PC-9 (cell line): ENCODE measurements at regions not wholly inside any gene's neighbourhood (a gene's known extent, or its start where the extent isn't known, plus 50 kb on each side); places are given as distances from the start of the nearest gene placed in this dataset.

Experiments used
- BruUV-seq: library from RNA; stranded (reverse); fragments of 400-500 nt; replicated peaks from 2 replicates; lab custom pipeline; 2021; lab: Mats Ljungman, UMichigan
- CTCF ChIA-PET: fragments of 300-600 bp; sonication (Branson Sonifier 250); formaldehyde crosslinking; loops from one replicate; lab custom pipeline; 2022; ENCODE audit warnings: antibody characterized with exemption; lab: Charles Lee
- POLR2A ChIA-PET: fragments of 300-600 bp; sonication (Branson Sonifier 250); formaldehyde crosslinking; loops from one replicate; lab custom pipeline; 2022; ENCODE audit warnings: antibody characterized with exemption; ENCODE audit not compliant: unreplicated experiment; lab: Charles Lee
- DNase-seq, 2 experiments: peaks; one replicate each; pipeline versions ENCODE4 v3.0.0 to v3.0.0-alpha.2; 2015 to 2022; ENCODE audit warnings: mixed read lengths in 1 of 2
- H2AFZ ChIP-seq: fragments of 200-600 bp; sonication (generic); 2 replicates; pipeline ENCODE4 v1.8.1; 2017; ENCODE audit warnings: antibody characterized with exemption
- H3F3A ChIP-seq: fragments of 200-600 bp; sonication (generic); 2 replicates; pipeline ENCODE4 v1.8.1; 2017; ENCODE audit warnings: antibody characterized with exemption, mild to moderate bottlenecking, low read depth; ENCODE audit not compliant: insufficient read depth
- H3K27ac ChIP-seq: fragments of 200-600 bp; sonication (generic); 2 replicates; pipeline ENCODE4 v1.6.1; 2016; ENCODE audit warnings: mixed run types
- H3K27me3 ChIP-seq: fragments of 200-600 bp; sonication (generic); 2 replicates; pipeline ENCODE4 v1.6.1; 2016; ENCODE audit warnings: low read depth, mixed run types; ENCODE audit not compliant: insufficient read depth
- H3K36me3 ChIP-seq: fragments of 200-600 bp; sonication (generic); 2 replicates; pipeline ENCODE4 v1.6.1; 2016; ENCODE audit warnings: low read depth, mixed run types
- H3K4me1 ChIP-seq: fragments of 200-600 bp; sonication (generic); replicated peaks from 2 replicates; pipeline ENCODE4 v1.6.1; 2016; ENCODE audit warnings: mixed run types; ENCODE audit not compliant: insufficient read depth
- H3K4me2 ChIP-seq: fragments of 200-600 bp; sonication (generic); 2 replicates; pipeline ENCODE4 v1.6.1; 2017; ENCODE audit warnings: mixed run types
- H3K4me3 ChIP-seq: fragments of 200-600 bp; sonication (generic); 2 replicates; pipeline ENCODE4 v1.6.1; 2016; ENCODE audit warnings: mixed run types
- H3K79me2 ChIP-seq: fragments of 200-600 bp; sonication (generic); 2 replicates; pipeline ENCODE4 v1.6.1; 2017; ENCODE audit warnings: low read depth, mixed run types
- H3K9me2 ChIP-seq: fragments of 200-600 bp; sonication (generic); 2 replicates; pipeline ENCODE4 v1.8.1; 2017; ENCODE audit warnings: mild to moderate bottlenecking; ENCODE audit not compliant: insufficient read depth
- H3K9me3 ChIP-seq: fragments of 200-600 bp; sonication (generic); 2 replicates; pipeline ENCODE4 v1.8.1; 2016; ENCODE audit warnings: low read depth; ENCODE audit not compliant: insufficient read depth
- H4K20me1 ChIP-seq: fragments of 200-600 bp; sonication (generic); 2 replicates; pipeline ENCODE4 v1.8.1; 2017; ENCODE audit not compliant: insufficient read depth
- EZH2 ChIP-seq: fragments of 200-600 bp; sonication (generic); IDR thresholded peaks from 2 replicates; pipeline ENCODE4 v1.8.0; 2017; ENCODE audit warnings: antibody characterized with exemption, low read depth
- intact Hi-C: fragments of 100-400 bp; cut with micrococcal nuclease; formaldehyde crosslinking; loops from one replicate; pipeline ENCODE4 v1.10.0; 2022; ENCODE audit not compliant: unreplicated experiment
- TF ChIP-seq, protein P1 (sequence below): fragments of 200-600 bp; sonication (generic); conservative IDR thresholded peaks from 2 replicates; pipeline ENCODE4 v1.6.1; 2017; ENCODE audit warnings: mixed run types, antibody characterized with exemption, mild to moderate bottlenecking, moderate library complexity

DNA sequence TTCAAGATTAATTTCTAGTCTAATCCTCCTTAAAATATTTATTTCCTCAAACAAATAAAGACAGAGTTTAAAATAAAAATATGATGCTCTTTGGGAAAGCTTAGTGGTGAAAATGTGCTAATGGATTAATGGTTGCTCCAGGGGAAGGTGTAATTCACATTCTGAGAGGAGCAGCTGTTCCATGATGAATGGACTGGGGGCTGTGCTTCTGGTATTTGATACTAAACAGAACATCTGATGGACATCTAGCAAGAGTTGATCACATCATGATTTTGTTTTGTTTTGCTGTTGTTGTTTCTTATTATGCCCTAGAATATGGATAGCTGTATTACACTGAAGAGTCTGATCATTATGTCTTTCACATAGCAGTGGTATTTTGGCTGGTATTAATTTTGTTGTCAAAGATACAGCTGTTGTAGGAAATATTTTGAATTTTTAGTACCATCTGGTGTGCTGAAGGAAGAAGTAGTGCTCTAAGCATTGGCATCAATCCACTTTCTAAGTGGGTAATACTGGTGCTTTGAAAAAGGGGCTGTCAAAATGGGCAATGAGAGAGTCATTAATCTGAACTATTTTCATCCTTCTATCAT lies 296.4 kb downstream of the ADAMTS20 start:
- no peak overlapping the region for H2AFZ ChIP-seq
- ChIA-PET CTCF (no interaction called here), POLR2A (no interaction called here)
- H3K27me3 ChIP-seq = no peaks in the 10 kb centered on the region
- BruUV-seq = no TSS peak
- no peak overlapping the region for H3K4me2 ChIP-seq
- no peaks in the 10 kb centered on the region for H3K9me2 ChIP-seq
- TF ChIP-seq, protein P1, sequence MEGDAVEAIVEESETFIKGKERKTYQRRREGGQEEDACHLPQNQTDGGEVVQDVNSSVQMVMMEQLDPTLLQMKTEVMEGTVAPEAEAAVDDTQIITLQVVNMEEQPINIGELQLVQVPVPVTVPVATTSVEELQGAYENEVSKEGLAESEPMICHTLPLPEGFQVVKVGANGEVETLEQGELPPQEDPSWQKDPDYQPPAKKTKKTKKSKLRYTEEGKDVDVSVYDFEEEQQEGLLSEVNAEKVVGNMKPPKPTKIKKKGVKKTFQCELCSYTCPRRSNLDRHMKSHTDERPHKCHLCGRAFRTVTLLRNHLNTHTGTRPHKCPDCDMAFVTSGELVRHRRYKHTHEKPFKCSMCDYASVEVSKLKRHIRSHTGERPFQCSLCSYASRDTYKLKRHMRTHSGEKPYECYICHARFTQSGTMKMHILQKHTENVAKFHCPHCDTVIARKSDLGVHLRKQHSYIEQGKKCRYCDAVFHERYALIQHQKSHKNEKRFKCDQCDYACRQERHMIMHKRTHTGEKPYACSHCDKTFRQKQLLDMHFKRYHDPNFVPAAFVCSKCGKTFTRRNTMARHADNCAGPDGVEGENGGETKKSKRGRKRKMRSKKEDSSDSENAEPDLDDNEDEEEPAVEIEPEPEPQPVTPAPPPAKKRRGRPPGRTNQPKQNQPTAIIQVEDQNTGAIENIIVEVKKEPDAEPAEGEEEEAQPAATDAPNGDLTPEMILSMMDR = no peak
- no peak for TF ChIP-seq EZH2
- no peaks in the 10 kb centered on the region for H3K4me1 ChIP-seq
- H3K79me2 ChIP-seq = no peaks in the 10 kb centered on the region
- no peaks in the 10 kb centered on the region for H3F3A ChIP-seq
- no peak for DNase-seq
- no peaks in the 10 kb centered on the region for H4K20me1 ChIP-seq
- no peak overlapping the region for H3K4me3 ChIP-seq
- no peaks in the 10 kb centered on the region for H3K9me3 ChIP-seq
- intact Hi-C loops = no loop called here
- H3K27ac ChIP-seq = no peak overlapping the region
- no peaks in the 10 kb centered on the region for H3K36me3 ChIP-seq

DNA sequence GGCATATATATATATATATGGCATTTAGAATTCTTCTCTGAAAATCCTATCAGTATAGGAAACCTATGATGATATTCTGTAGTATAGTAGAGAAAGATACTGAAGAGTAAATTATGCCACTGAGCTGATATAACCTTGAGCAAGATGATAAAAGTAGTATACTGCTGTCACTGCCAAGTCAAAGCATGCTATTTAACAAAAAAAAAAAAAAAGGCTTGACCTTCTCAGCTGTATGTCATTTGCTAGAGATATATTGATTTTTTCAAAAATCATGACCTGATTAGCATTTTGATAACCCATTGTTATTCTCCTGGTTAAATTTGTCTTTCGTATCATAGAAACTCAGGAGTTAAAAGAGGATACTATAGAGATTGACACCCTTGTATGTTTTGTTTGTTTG lies 299.4 kb downstream of the ADAMTS20 start:
- Histone ChIP-seq H3K9me2 (no peaks in the 10 kb centered on the region), H2AFZ (no peak overlapping the region), H3K9me3 (no peaks in the 10 kb centered on the region), H3K27ac (no peak overlapping the region), H3K36me3 (no peaks in the 10 kb centered on the region), H3K4me3 (no peak overlapping the region), H3F3A (no peaks in the 10 kb centered on the region), H3K79me2 (no peaks in the 10 kb centered on the region), H3K4me2 (no peak overlapping the region), H4K20me1 (no peaks in the 10 kb centered on the region), H3K4me1 (no peaks in the 10 kb centered on the region), H3K27me3 (no peaks in the 10 kb centered on the region)
- no TSS peak for BruUV-seq
- ChIA-PET CTCF (no interaction called here), POLR2A (no interaction called here)
- no peak for DNase-seq
- TF ChIP-seq, protein P1 = no peak
- TF ChIP-seq EZH2 = no peak
- intact Hi-C loops = no loop called here

DNA sequence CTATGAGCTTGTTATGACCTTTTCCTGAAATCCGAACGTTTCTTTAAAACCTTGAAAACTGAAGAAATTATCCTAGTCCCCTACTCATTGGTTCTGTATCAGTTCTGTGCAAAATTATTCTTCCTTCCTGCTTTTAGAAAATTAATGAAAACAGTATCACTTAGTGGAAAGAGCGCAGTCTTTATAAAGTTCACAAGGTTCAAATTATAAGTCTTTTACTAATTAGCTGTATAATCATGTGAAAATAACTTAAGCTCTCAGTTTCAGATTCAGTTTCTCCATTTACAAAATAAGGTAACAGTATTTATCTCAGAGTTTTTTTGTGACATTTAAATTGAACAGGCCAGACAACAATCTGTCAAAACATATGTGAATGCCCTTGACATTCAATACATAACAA lies 306.1 kb downstream of the ADAMTS20 start:
- Histone ChIP-seq H3K36me3 (no peaks in the 10 kb centered on the region), H3K27me3 (no peaks in the 10 kb centered on the region), H3K79me2 (no peaks in the 10 kb centered on the region), H4K20me1 (no peaks in the 10 kb centered on the region), H3K4me2 (no peak overlapping the region), H3K4me3 (no peak overlapping the region), H3K27ac (no peak overlapping the region), H3K9me3 (no peaks in the 10 kb centered on the region), H3K9me2 (no peaks in the 10 kb centered on the region; the same call in 1 of the 2 replicates), H2AFZ (no peak overlapping the region), H3K4me1 (no peaks in the 10 kb centered on the region), H3F3A (no peaks in the 10 kb centered on the region)
- TF ChIP-seq EZH2 = no peak
- TF ChIP-seq, protein P1 = no peak
- DNase-seq = no peak
- CTCF ChIA-PET = no interaction called here
- intact Hi-C loops = no loop called here
- POLR2A ChIA-PET = no interaction called here
- no TSS peak for BruUV-seq
